A549 (cell line): ENCODE measurements at regions not wholly inside any gene's neighbourhood (a gene's known extent, or its start where the extent isn't known, plus 50 kb on each side); places are given as distances from the start of the nearest gene placed in this dataset.

Source experiments
- ATAC-seq, 2 experiments: fragments of 200-7000 bp in 1 of 2; fragments of >200 bp in 1 of 2; cut with Nextera tagmentation in 1 of 2; cut with Tn5 transposase in 1 of 2; 3 replicates each; pipeline versions ENCODE4 v1.8.0 to v1.9.1; 2018 to 2020; ENCODE audit warnings: mild to moderate bottlenecking in 1 of 2, moderate library complexity in 1 of 2
- CTCF ChIA-PET: fragments of 300-600 bp; sonication (Branson Sonifier 250); formaldehyde crosslinking; extraction: SDS; loops from one replicate; lab custom pipeline; 2021; ENCODE audit warnings: antibody characterized with exemption, inconsistent platforms; lab: Yijun Ruan, JAX
- POLR2A ChIA-PET: fragments of 350-600 bp; formaldehyde crosslinking; extraction: SDS; loops from one replicate; lab custom pipeline; 2021; ENCODE audit warnings: antibody characterized with exemption, inconsistent platforms; lab: Yijun Ruan, JAX
- DNase-seq, 2 experiments: peaks; one replicate each; pipeline versions ENCODE4 v3.0.0 to v3.0.0-alpha.2; 2011 to 2016; ENCODE audit warnings: low read depth in 1 of 2, low spot score in 1 of 2
- FAIRE-seq: peaks from 2 replicates; lab custom pipeline; 2011; peaks lifted over from hg19 to GRCh38; lab: Jason Lieb, UNC
- H3K27ac ChIP-seq, 2 experiments: fragments of >200 bp; sonication (Bioruptor Twin); formaldehyde crosslinking; 3 replicates each; pipeline ENCODE4 v1.5.1; 2016 to 2017
- H3K4me1 ChIP-seq: fragments of >200 bp; sonication (Bioruptor Twin); formaldehyde crosslinking; 3 replicates; pipeline ENCODE4 v1.6.1; 2016
- H3K4me2 ChIP-seq: fragments of >200 bp; sonication (Bioruptor Twin); formaldehyde crosslinking; 3 replicates; pipeline ENCODE4 v1.6.1; 2016
- H3K4me3 ChIP-seq: fragments of >200 bp; sonication (Bioruptor Twin); formaldehyde crosslinking; 3 replicates; pipeline ENCODE4 v1.5.1; 2016
- H3K9me3 ChIP-seq: fragments of >200 bp; sonication (Bioruptor Twin); formaldehyde crosslinking; 3 replicates; pipeline ENCODE4 v1.6.1; 2016
- CBX2 ChIP-seq: fragments of 200-600 bp; sonication (generic); IDR thresholded peaks from 2 replicates; pipeline ENCODE4 v1.6.1; 2016; ENCODE audit warnings: low read depth, mild to moderate bottlenecking, borderline replicate concordance
- CEBPB ChIP-seq, 2 experiments: fragments of >200 bp in 1 of 2; sonication (Bioruptor Twin) in 1 of 2; formaldehyde crosslinking in 1 of 2; IDR thresholded peaks; 2 replicates each; pipeline ENCODE4 v1.6.1; 2012 to 2016
- CHD2 ChIP-seq: fragments of 150-350 bp; IDR thresholded peaks from 2 replicates; pipeline ENCODE4 v1.6.1; 2014; ENCODE audit warnings: low read length; ENCODE audit not compliant: partially characterized antibody
- CHD4 ChIP-seq: fragments of 200-600 bp; sonication (generic); IDR thresholded peaks from 2 replicates; pipeline ENCODE4 v1.6.1; 2016; ENCODE audit warnings: antibody characterized with exemption, mild to moderate bottlenecking, borderline replicate concordance
- EHMT2 ChIP-seq: fragments of 200-600 bp; sonication (generic); IDR thresholded peaks from 2 replicates; pipeline ENCODE4 v1.6.1; 2016; ENCODE audit warnings: antibody characterized with exemption, low read depth, mild to moderate bottlenecking, moderate library complexity
- FOXS1 ChIP-seq: fragments of 250-450 bp; sonication (Bioruptor Pico); IDR thresholded peaks from 2 replicates; pipeline ENCODE4 v1.5.0; 2020; ENCODE audit warnings: mild to moderate bottlenecking, moderate library complexity
- GATA3 ChIP-seq: IDR thresholded peaks from 2 replicates; pipeline ENCODE4 v1.6.1; 2012; ENCODE audit warnings: borderline replicate concordance
- HEYL ChIP-seq: fragments of 250-450 bp; sonication (Bioruptor Pico); IDR thresholded peaks from 2 replicates; pipeline ENCODE4 v1.8.0; 2021; ENCODE audit warnings: mild to moderate bottlenecking, moderate library complexity
- HOXB5 ChIP-seq: fragments of 250-450 bp; sonication (Bioruptor Pico); IDR thresholded peaks from 2 replicates; pipeline ENCODE4 v1.5.0; 2020; ENCODE audit warnings: mild to moderate bottlenecking, moderate library complexity
- JUN ChIP-seq, 2 experiments: fragments of >200 bp; sonication (Bioruptor Twin); formaldehyde crosslinking; IDR thresholded peaks; 2 replicates in 1 of 2; 3 replicates in 1 of 2; pipeline ENCODE4 v1.6.1; 2016 to 2017
- KDM1A ChIP-seq: fragments of 200-600 bp; sonication (generic); IDR thresholded peaks from 2 replicates; pipeline ENCODE4 v1.6.1; 2016; ENCODE audit warnings: low read depth, mild to moderate bottlenecking
- NFE2L2 ChIP-seq: fragments of 150-350 bp; conservative IDR thresholded peaks from 2 replicates; pipeline ENCODE4 v1.6.1; 2014; ENCODE audit warnings: low read length
- POLR2A ChIP-seq: IDR thresholded peaks from 2 replicates; pipeline ENCODE4 v1.6.1; 2012; ENCODE audit warnings: mild to moderate bottlenecking, low read length
- POLR2AphosphoS2 ChIP-seq: conservative IDR thresholded peaks from 2 replicates; pipeline ENCODE4 v1.6.1; 2012; ENCODE audit warnings: low read length, improper control_type of control experiment, inconsistent platforms
- RAD21 ChIP-seq, 2 experiments: fragments of >200 bp in 1 of 2; sonication (Bioruptor Twin) in 1 of 2; formaldehyde crosslinking in 1 of 2; IDR thresholded peaks in 1 of 2; conservative IDR thresholded peaks in 1 of 2; 2 replicates in 1 of 2; 3 replicates in 1 of 2; pipeline ENCODE4 v1.6.1; 2012 to 2018; ENCODE audit warnings: inconsistent platforms in 1 of 2
- RNF2 ChIP-seq: fragments of 200-600 bp; sonication (generic); IDR thresholded peaks from 2 replicates; pipeline ENCODE4 v1.6.1; 2016; ENCODE audit warnings: low read depth, mild to moderate bottlenecking, antibody characterized with exemption, moderate library complexity, borderline replicate concordance
- ZSCAN20 ChIP-seq: fragments of 250-450 bp; sonication (Bioruptor Pico); IDR thresholded peaks from 2 replicates; pipeline ENCODE4 v1.8.0; 2022; ENCODE audit warnings: mild to moderate bottlenecking, moderate library complexity
- WGBS: methylation state at CpG from one replicate; pipeline ENCODE4 v1.1.6; 2017; ENCODE audit errors: missing lambda C conversion rate; 5-methylcytosine and 5-hydroxymethylcytosine counted together
- TF ChIP-seq, protein P1 (sequence below): fragments of >200 bp; sonication (Bioruptor Twin); formaldehyde crosslinking; IDR thresholded peaks from 3 replicates; pipeline ENCODE4 v1.6.1; 2016
- TF ChIP-seq, protein P2 (sequence below): fragments of 450-650 bp; IDR thresholded peaks from 2 replicates; pipeline ENCODE4 v1.6.1; 2014; ENCODE audit warnings: antibody characterized with exemption
- TF ChIP-seq, protein P3 (sequence below): IDR thresholded peaks from 2 replicates; pipeline ENCODE4 v1.6.1; 2012; ENCODE audit warnings: low read depth, borderline replicate concordance
- TF ChIP-seq, protein P4 (sequence below): fragments of 250-450 bp; sonication (Bioruptor Pico); IDR thresholded peaks from 2 replicates; pipeline ENCODE4 v1.5.0; 2021; ENCODE audit warnings: mild to moderate bottlenecking, moderate library complexity, borderline replicate concordance
- TF ChIP-seq, protein P5 (sequence below): fragments of 200-600 bp; sonication (generic); IDR thresholded peaks from 2 replicates; pipeline ENCODE4 v1.6.1; 2016; ENCODE audit warnings: antibody characterized with exemption, mild to moderate bottlenecking, moderate library complexity
- TF ChIP-seq, protein P6 (sequence below): IDR thresholded peaks from 2 replicates; pipeline ENCODE4 v1.6.1; 2012

DNA sequence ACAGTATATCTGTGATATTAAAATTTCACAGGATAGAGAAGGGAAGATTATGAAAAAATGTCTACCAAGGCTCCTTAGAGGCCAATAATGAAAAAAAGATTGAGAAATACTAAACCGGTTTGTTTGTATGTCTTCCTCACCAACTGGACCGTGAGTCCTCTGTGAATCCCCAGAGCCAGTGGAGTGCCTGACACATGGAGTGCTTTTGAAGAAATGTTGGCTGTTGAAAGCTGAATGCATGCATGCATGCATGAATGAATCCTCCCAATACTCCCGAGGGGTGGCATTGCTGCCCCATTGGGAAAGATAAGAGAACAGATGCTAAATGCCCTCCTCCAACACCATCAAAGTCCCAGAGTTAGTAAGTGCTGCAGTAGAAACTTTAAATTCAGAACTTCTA lies 152.7 kb upstream of the SERP2 start:
- peak overlapping the region; percentile 44; the same call in 1 of the 3 replicates for H3K4me2 ChIP-seq
- WGBS: 85% methylated on average over 3 of the region's 3 CpGs
- ATAC-seq: no peak

DNA sequence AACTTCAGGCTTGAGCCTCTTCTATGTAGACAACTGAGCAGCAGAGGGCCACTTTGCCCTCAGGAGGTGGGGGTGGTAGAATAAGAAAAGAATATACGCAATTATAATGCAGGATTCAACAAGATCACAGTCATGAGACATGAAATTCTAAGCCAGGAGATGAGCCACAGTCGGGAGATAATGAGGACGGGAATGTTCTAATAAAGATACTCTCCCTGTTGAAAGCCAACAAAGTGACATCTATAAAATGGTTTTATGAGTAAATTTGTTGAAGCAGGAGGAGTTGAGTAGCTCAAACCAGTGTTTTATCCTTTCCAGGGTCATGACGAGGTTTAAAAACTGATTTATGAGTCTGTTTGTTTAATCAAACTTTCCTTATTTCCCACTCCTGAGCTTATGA lies 152.0 kb upstream of the SERP2 start:
- Histone ChIP-seq H3K4me3 (no peak overlapping the region), H3K4me2 (no peak overlapping the region), H3K27ac (peak overlapping the region in 1 of 2 experiments; percentile 84; a peak in 4 of 6 replicates), H3K9me3 (no peaks in the 10 kb centered on the region), H3K4me1 (peaks cover 28% of the 10 kb centered on the region)
- FAIRE-seq (no peak), DNase-seq (no peak), ATAC-seq (no peak)
- WGBS: 82% methylated on average over 4 of the region's 4 CpGs
- no peak for TF ChIP-seq HEYL
- no peak for TF ChIP-seq FOXS1
- TF ChIP-seq NFE2L2: no peak
- TF ChIP-seq, protein P1, sequence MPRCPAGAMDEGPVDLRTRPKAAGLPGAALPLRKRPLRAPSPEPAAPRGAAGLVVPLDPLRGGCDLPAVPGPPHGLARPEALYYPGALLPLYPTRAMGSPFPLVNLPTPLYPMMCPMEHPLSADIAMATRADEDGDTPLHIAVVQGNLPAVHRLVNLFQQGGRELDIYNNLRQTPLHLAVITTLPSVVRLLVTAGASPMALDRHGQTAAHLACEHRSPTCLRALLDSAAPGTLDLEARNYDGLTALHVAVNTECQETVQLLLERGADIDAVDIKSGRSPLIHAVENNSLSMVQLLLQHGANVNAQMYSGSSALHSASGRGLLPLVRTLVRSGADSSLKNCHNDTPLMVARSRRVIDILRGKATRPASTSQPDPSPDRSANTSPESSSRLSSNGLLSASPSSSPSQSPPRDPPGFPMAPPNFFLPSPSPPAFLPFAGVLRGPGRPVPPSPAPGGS: no peak
- TF ChIP-seq, protein P2, sequence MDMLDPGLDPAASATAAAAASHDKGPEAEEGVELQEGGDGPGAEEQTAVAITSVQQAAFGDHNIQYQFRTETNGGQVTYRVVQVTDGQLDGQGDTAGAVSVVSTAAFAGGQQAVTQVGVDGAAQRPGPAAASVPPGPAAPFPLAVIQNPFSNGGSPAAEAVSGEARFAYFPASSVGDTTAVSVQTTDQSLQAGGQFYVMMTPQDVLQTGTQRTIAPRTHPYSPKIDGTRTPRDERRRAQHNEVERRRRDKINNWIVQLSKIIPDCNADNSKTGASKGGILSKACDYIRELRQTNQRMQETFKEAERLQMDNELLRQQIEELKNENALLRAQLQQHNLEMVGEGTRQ: no peak
- no peak for TF ChIP-seq ZSCAN20 (CRISPR knock-in tag)
- TF ChIP-seq POLR2AphosphoS2: no peak
- no peak for TF ChIP-seq CEBPB (IDR thresholded peaks at IDR 0.05)
- no peak for TF ChIP-seq CHD2
- TF ChIP-seq POLR2A: no peak
- no peak for TF ChIP-seq HOXB5 (CRISPR knock-in tag)
- TF ChIP-seq CBX2: no peak
- no peak for TF ChIP-seq CHD4
- no peak for TF ChIP-seq RAD21 (conservative IDR thresholded peaks at IDR 0.05 in 1 of 2, IDR thresholded peaks at IDR 0.05 in 1 of 2)
- no peak for TF ChIP-seq GATA3
- TF ChIP-seq RNF2: no peak
- no peak for TF ChIP-seq JUN (IDR thresholded peaks at IDR 0.05)
- TF ChIP-seq, protein P3, sequence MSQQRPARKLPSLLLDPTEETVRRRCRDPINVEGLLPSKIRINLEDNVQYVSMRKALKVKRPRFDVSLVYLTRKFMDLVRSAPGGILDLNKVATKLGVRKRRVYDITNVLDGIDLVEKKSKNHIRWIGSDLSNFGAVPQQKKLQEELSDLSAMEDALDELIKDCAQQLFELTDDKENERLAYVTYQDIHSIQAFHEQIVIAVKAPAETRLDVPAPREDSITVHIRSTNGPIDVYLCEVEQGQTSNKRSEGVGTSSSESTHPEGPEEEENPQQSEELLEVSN: no peak
- TF ChIP-seq, protein P4, sequence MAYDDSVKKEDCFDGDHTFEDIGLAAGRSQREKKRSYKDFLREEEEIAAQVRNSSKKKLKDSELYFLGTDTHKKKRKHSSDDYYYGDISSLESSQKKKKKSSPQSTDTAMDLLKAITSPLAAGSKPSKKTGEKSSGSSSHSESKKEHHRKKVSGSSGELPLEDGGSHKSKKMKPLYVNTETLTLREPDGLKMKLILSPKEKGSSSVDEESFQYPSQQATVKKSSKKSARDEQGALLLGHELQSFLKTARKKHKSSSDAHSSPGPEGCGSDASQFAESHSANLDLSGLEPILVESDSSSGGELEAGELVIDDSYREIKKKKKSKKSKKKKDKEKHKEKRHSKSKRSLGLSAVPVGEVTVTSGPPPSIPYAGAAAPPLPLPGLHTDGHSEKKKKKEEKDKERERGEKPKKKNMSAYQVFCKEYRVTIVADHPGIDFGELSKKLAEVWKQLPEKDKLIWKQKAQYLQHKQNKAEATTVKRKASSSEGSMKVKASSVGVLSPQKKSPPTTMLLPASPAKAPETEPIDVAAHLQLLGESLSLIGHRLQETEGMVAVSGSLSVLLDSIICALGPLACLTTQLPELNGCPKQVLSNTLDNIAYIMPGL (CRISPR knock-in tag): no peak
- ChIA-PET CTCF (no interaction called here), POLR2A (no interaction called here)

More for the DNA sequence above, 152.7 kb upstream of the SERP2 start:
- CTCF ChIA-PET: no interaction called here
- POLR2A ChIA-PET: no interaction called here
- Histone ChIP-seq H3K9me3 (no peaks in the 10 kb centered on the region), H3K27ac (peak overlapping the region; percentile 72 to 84; a peak in 5 of 6 replicates), H3K4me1 (peaks cover 28% of the 10 kb centered on the region), H3K4me3 (no peak overlapping the region)
- TF ChIP-seq KDM1A: no peak
- no peak for TF ChIP-seq RNF2
- TF ChIP-seq, protein P5, sequence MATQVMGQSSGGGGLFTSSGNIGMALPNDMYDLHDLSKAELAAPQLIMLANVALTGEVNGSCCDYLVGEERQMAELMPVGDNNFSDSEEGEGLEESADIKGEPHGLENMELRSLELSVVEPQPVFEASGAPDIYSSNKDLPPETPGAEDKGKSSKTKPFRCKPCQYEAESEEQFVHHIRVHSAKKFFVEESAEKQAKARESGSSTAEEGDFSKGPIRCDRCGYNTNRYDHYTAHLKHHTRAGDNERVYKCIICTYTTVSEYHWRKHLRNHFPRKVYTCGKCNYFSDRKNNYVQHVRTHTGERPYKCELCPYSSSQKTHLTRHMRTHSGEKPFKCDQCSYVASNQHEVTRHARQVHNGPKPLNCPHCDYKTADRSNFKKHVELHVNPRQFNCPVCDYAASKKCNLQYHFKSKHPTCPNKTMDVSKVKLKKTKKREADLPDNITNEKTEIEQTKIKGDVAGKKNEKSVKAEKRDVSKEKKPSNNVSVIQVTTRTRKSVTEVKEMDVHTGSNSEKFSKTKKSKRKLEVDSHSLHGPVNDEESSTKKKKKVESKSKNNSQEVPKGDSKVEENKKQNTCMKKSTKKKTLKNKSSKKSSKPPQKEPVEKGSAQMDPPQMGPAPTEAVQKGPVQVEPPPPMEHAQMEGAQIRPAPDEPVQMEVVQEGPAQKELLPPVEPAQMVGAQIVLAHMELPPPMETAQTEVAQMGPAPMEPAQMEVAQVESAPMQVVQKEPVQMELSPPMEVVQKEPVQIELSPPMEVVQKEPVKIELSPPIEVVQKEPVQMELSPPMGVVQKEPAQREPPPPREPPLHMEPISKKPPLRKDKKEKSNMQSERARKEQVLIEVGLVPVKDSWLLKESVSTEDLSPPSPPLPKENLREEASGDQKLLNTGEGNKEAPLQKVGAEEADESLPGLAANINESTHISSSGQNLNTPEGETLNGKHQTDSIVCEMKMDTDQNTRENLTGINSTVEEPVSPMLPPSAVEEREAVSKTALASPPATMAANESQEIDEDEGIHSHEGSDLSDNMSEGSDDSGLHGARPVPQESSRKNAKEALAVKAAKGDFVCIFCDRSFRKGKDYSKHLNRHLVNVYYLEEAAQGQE: no peak
- TF ChIP-seq, protein P2: no peak
- no peak for TF ChIP-seq EHMT2
- TF ChIP-seq, protein P6, sequence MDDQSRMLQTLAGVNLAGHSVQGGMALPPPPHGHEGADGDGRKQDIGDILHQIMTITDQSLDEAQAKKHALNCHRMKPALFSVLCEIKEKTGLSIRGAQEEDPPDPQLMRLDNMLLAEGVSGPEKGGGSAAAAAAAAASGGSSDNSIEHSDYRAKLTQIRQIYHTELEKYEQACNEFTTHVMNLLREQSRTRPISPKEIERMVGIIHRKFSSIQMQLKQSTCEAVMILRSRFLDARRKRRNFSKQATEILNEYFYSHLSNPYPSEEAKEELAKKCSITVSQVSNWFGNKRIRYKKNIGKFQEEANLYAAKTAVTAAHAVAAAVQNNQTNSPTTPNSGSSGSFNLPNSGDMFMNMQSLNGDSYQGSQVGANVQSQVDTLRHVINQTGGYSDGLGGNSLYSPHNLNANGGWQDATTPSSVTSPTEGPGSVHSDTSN: no peak
- DNase-seq: no peak
- no peak for FAIRE-seq
